Retinal pigment epithelial cell (primary cell): ENCODE measurements at regions not wholly inside any gene's neighbourhood (a gene's known extent, or its start where the extent isn't known, plus 50 kb on each side); places are given as distances from the start of the nearest gene placed in this dataset.

Experiments
- DNase-seq: peaks from one replicate; pipeline ENCODE4 v3.0.0-alpha.2; 2010; ENCODE audit warnings: low read depth
- H3K4me3 ChIP-seq: 2 replicates; pipeline ENCODE4 v1.5.1; 2011; ENCODE audit warnings: mild to moderate bottlenecking, low read length, control low read depth, moderate library complexity
- TF ChIP-seq, protein P1 (sequence below): conservative IDR thresholded peaks from 2 replicates; pipeline ENCODE4 v1.5.1; 2011; ENCODE audit warnings: low read depth, low read length, control low read depth, inconsistent platforms

- H3K4me3 ChIP-seq: no peak overlapping the region
- no peak for DNase-seq
- TF ChIP-seq, protein P1, sequence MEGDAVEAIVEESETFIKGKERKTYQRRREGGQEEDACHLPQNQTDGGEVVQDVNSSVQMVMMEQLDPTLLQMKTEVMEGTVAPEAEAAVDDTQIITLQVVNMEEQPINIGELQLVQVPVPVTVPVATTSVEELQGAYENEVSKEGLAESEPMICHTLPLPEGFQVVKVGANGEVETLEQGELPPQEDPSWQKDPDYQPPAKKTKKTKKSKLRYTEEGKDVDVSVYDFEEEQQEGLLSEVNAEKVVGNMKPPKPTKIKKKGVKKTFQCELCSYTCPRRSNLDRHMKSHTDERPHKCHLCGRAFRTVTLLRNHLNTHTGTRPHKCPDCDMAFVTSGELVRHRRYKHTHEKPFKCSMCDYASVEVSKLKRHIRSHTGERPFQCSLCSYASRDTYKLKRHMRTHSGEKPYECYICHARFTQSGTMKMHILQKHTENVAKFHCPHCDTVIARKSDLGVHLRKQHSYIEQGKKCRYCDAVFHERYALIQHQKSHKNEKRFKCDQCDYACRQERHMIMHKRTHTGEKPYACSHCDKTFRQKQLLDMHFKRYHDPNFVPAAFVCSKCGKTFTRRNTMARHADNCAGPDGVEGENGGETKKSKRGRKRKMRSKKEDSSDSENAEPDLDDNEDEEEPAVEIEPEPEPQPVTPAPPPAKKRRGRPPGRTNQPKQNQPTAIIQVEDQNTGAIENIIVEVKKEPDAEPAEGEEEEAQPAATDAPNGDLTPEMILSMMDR: no peak
These were observed 53.0 kb upstream of the ADTRP start for GRCh38 chr6:11831653-11832052.

DNA sequence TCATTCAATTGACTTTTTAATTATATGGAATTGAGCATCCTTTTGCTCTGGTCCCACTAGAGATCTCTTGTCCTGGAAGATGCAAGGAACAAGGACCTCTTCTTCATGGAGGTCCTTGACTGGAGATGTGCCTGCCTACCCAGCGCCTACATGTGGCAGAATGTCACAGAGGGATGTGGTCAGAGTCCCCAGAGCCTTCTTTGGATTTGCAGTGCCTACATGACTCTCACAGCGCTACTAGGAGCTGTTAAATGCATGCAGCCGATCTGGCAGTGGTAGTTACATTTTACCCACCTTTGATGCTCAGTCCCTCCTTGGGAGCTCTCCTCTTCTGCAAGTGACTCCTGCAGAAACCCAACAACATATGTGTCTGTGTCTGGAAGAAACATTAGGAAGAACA, 51.9 kb upstream of the ADTRP start:
- TF ChIP-seq, protein P1: no peak
- DNase-seq: no peak
- H3K4me3 ChIP-seq: no peak overlapping the region

GRCh38 chr6:11830105-11830504, 51.5 kb upstream of the ADTRP start:
- TF ChIP-seq, protein P1: no peak
- no peak overlapping the region for H3K4me3 ChIP-seq
- DNase-seq: no peak

DNA sequence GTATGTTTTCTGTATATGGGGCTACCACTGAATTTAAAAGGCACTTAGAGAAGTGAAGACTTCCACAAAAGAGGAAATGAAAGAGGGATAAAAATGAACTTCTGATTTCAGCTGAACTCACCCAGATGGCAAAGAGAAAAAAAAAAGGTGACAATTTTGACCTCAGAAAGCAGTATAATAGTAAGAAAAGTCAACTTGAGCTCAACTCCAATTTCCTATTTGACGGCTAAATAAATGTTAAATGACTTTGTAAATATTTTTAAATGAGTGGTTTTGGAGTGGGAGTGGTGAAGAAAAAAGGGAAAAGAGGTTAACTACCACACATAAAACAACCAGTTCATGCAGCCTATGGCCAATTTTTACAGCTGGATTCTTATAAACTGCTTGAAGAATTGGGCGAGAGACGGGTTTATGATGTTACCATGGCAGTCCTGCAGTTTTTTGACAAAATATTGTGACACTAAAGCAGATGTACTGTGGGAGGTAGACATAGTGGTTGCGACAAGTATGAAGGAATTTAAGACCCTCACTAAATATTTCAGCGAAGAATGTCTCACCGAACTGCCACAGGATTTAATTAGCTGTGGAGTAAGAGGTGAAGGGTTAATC, 49.8 kb upstream of the ADTRP start:
- DNase-seq: no peak
- no peak overlapping the region for H3K4me3 ChIP-seq
- TF ChIP-seq, protein P1: no peak
